OCI-LY1 (cell line): ENCODE measurements at regions not wholly inside any gene's neighbourhood (a gene's known extent, or its start where the extent isn't known, plus 50 kb on each side); places are given as distances from the start of the nearest gene placed in this dataset.

Source experiments
- H2AFZ ChIP-seq: fragments of 200-600 bp; sonication (generic), shearing (Covaris generic); 2 replicates; pipeline ENCODE4 v1.6.0; 2014; ENCODE audit warnings: antibody characterized with exemption, mild to moderate bottlenecking, low read length
- H3F3A ChIP-seq: fragments of 200-600 bp; sonication (generic), shearing (Covaris generic); 2 replicates; pipeline ENCODE4 v1.6.0; 2014; ENCODE audit warnings: mild to moderate bottlenecking, antibody characterized with exemption, low read length, moderate library complexity; ENCODE audit not compliant: insufficient read depth
- H3K27ac ChIP-seq: fragments of 200-600 bp; sonication (generic); 2 replicates; pipeline ENCODE4 v1.5.1; 2014; ENCODE audit warnings: low read length, mixed run types, mild to moderate bottlenecking, low read depth; ENCODE audit not compliant: poor library complexity, severe bottlenecking
- H3K27me3 ChIP-seq: fragments of 200-600 bp; sonication (generic); 2 replicates; pipeline ENCODE4 v1.6.0; 2014; ENCODE audit warnings: antibody characterized with exemption, mild to moderate bottlenecking, low read length, moderate library complexity; ENCODE audit not compliant: insufficient read depth
- H3K36me3 ChIP-seq: fragments of 200-600 bp; sonication (generic); 2 replicates; pipeline ENCODE4 v1.6.1; 2014; ENCODE audit warnings: mild to moderate bottlenecking, antibody characterized with exemption, low read length, moderate library complexity, mixed read lengths; ENCODE audit not compliant: insufficient read depth
- H3K4me1 ChIP-seq: fragments of 200-600 bp; sonication (generic); 2 replicates; pipeline ENCODE4 v1.5.1; 2014; ENCODE audit warnings: mild to moderate bottlenecking, low read length, moderate library complexity; ENCODE audit not compliant: insufficient read depth, severe bottlenecking
- H3K4me2 ChIP-seq: fragments of 200-600 bp; sonication (generic), shearing (Covaris generic); 2 replicates; pipeline ENCODE4 v1.6.1; 2014; ENCODE audit warnings: low read length
- H3K4me3 ChIP-seq: fragments of 200-600 bp; sonication (generic); 2 replicates; pipeline ENCODE4 v1.5.1; 2014; ENCODE audit warnings: low read length, low read depth, mild to moderate bottlenecking, mixed read lengths; ENCODE audit not compliant: poor library complexity, severe bottlenecking
- H3K79me2 ChIP-seq: fragments of 200-600 bp; shearing (Covaris generic); 2 replicates; pipeline ENCODE4 v1.6.1; 2016; ENCODE audit warnings: mixed run types, low read length, mixed read lengths; ENCODE audit not compliant: insufficient read depth
- H3K9ac ChIP-seq: fragments of 200-600 bp; sonication (generic), shearing (Covaris generic); 2 replicates; pipeline ENCODE4 v1.6.1; 2014; ENCODE audit warnings: mild to moderate bottlenecking, low read length, mixed read lengths
- H3K9me2 ChIP-seq: fragments of 200-600 bp; sonication (generic), shearing (Covaris generic); 2 replicates; pipeline ENCODE4 v1.6.1; 2014; ENCODE audit warnings: low read depth, mild to moderate bottlenecking, low read length, mixed read lengths
- H3K9me3 ChIP-seq: fragments of 200-600 bp; shearing (Covaris generic); 2 replicates; pipeline ENCODE4 v1.6.1; 2014; ENCODE audit warnings: low read length, mixed read lengths
- H4K20me1 ChIP-seq: fragments of 200-600 bp; sonication (generic), shearing (Covaris generic); 2 replicates; pipeline ENCODE4 v1.6.0; 2016; ENCODE audit warnings: mild to moderate bottlenecking, low read length; ENCODE audit not compliant: insufficient read depth
- EZH2 ChIP-seq: fragments of 200-600 bp; sonication (generic), shearing (Covaris generic); IDR thresholded peaks from 2 replicates; pipeline ENCODE4 v1.8.0; 2017; ENCODE audit warnings: borderline replicate concordance, mixed run types, mild to moderate bottlenecking, antibody characterized with exemption, low read length, moderate library complexity, mixed read lengths
- TF ChIP-seq, protein P1 (sequence below): fragments of 200-600 bp; sonication (generic), shearing (Covaris generic); IDR thresholded peaks from 2 replicates; pipeline ENCODE4 v1.5.1; 2017; ENCODE audit warnings: mild to moderate bottlenecking, antibody characterized with exemption, low read length, moderate library complexity, mixed read lengths

DNA sequence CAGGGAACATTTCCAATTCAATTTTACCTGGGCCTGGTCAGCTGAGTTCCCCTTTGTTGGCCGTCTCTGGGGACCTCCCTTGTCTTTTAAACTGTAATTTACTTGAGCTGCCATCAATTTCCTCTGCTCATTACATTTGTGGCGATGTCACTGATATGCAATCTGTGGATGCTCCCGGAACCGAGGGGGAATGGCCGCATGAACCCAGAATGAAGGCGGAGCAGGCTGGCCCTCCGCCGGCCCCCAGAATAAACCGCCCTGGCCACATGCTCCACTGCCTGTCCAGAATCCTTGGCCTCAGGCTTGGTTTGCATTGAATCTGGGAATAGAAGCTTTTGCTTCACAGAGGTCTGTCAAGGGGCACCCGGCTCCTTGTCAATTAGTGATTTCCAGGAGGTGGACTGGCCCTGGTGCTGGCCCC lies 276.8 kb downstream of the TEX29 start:
- no peak overlapping the region for H3K9ac ChIP-seq
- TF ChIP-seq EZH2 = no peak
- TF ChIP-seq, protein P1, sequence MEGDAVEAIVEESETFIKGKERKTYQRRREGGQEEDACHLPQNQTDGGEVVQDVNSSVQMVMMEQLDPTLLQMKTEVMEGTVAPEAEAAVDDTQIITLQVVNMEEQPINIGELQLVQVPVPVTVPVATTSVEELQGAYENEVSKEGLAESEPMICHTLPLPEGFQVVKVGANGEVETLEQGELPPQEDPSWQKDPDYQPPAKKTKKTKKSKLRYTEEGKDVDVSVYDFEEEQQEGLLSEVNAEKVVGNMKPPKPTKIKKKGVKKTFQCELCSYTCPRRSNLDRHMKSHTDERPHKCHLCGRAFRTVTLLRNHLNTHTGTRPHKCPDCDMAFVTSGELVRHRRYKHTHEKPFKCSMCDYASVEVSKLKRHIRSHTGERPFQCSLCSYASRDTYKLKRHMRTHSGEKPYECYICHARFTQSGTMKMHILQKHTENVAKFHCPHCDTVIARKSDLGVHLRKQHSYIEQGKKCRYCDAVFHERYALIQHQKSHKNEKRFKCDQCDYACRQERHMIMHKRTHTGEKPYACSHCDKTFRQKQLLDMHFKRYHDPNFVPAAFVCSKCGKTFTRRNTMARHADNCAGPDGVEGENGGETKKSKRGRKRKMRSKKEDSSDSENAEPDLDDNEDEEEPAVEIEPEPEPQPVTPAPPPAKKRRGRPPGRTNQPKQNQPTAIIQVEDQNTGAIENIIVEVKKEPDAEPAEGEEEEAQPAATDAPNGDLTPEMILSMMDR = no peak
- no peaks in the 10 kb centered on the region for H3K4me1 ChIP-seq
- no peak overlapping the region for H2AFZ ChIP-seq
- no peaks in the 10 kb centered on the region for H3F3A ChIP-seq
- no peak overlapping the region for H3K4me3 ChIP-seq
- no peaks in the 10 kb centered on the region for H4K20me1 ChIP-seq
- H3K79me2 ChIP-seq = no peaks in the 10 kb centered on the region
- no peaks in the 10 kb centered on the region for H3K36me3 ChIP-seq
- no peaks in the 10 kb centered on the region for H3K9me3 ChIP-seq
- no peak overlapping the region for H3K4me2 ChIP-seq
- peaks cover 10% of the 10 kb centered on the region; the same call in 1 of the 2 replicates for H3K27me3 ChIP-seq
- no peaks in the 10 kb centered on the region for H3K9me2 ChIP-seq
- H3K27ac ChIP-seq = no peak overlapping the region

- Histone ChIP-seq H3K36me3 (no peaks in the 10 kb centered on the region), H4K20me1 (no peaks in the 10 kb centered on the region), H3K4me1 (no peaks in the 10 kb centered on the region), H3F3A (no peaks in the 10 kb centered on the region), H3K4me2 (no peak overlapping the region), H2AFZ (no peak overlapping the region), H3K27ac (no peak overlapping the region), H3K27me3 (peaks cover 10% of the 10 kb centered on the region; the same call in 1 of the 2 replicates), H3K79me2 (no peaks in the 10 kb centered on the region), H3K9me3 (no peaks in the 10 kb centered on the region), H3K9me2 (no peaks in the 10 kb centered on the region), H3K9ac (no peak overlapping the region), H3K4me3 (no peak overlapping the region)
- TF ChIP-seq, protein P1 = no peak
- TF ChIP-seq EZH2 = no peak
Measured at GRCh38 chr13:111597618-111598017, 277.2 kb downstream of the TEX29 start.

GRCh38 chr13:111598747-111599146 lies 278.3 kb downstream of the TEX29 start:
- Histone ChIP-seq H3K27me3 (peaks cover 14% of the 10 kb centered on the region; the same call in 1 of the 2 replicates), H3K36me3 (no peaks in the 10 kb centered on the region)

More at GRCh38 chr13:111598747-111599146, 278.3 kb downstream of the TEX29 start:
- Histone ChIP-seq H3K9me3 (no peaks in the 10 kb centered on the region), H3K4me1 (no peaks in the 10 kb centered on the region), H4K20me1 (no peaks in the 10 kb centered on the region), H2AFZ (no peak overlapping the region), H3K9me2 (no peaks in the 10 kb centered on the region), H3K4me2 (no peak overlapping the region), H3K9ac (no peak overlapping the region), H3K79me2 (no peaks in the 10 kb centered on the region), H3F3A (no peaks in the 10 kb centered on the region), H3K27ac (no peak overlapping the region), H3K4me3 (no peak overlapping the region)
- no peak for TF ChIP-seq EZH2
- TF ChIP-seq, protein P1 = no peak
